ENCODE measurements at regions not wholly inside any gene's neighbourhood (a gene's known extent, or its start where the extent isn't known, plus 50 kb on each side); places are given as distances from the start of the nearest gene placed in this dataset.

GRCh38 chr20:6502219-6502618 is 265.3 kb upstream of the BMP2 start (continued):
- TF ChIP-seq IRF1 (CRISPR knock-in tag; IDR thresholded peaks at IDR 0.05) (no peak), ZNF121 (CRISPR knock-in tag; IDR thresholded peaks at IDR 0.05) (no peak), CREM (CRISPR knock-in tag; IDR thresholded peaks at IDR 0.05) (no peak), ELF4 (CRISPR knock-in tag; IDR thresholded peaks at IDR 0.05; ENCODE audit: low read depth) (no peak), ARID4B (CRISPR knock-in tag; IDR thresholded peaks at IDR 0.05; ENCODE audit: borderline replicate concordance) (no peak), ZMAT4 (CRISPR knock-in tag; IDR thresholded peaks at IDR 0.05) (no peak), RORB (CRISPR knock-in tag; IDR thresholded peaks at IDR 0.05) (no peak), HMGXB4 (CRISPR knock-in tag; IDR thresholded peaks at IDR 0.05) (no peak), ZNF425 (CRISPR knock-in tag; conservative IDR thresholded peaks at IDR 0.05) (no peak), FOXP1 (CRISPR knock-in tag; IDR thresholded peaks at IDR 0.05; ENCODE audit: borderline replicate concordance) (no peak), RELA (CRISPR knock-in tag; IDR thresholded peaks at IDR 0.05; ENCODE audit: borderline replicate concordance) (no peak), CDX4 (CRISPR knock-in tag; IDR thresholded peaks at IDR 0.05; ENCODE audit: borderline replicate concordance) (no peak)

- ChIA-PET POLR2A (no interaction called here), CTCF (no interaction called here)
- no peak for DNase-seq (ENCODE audit: low spot score)
- ATAC-seq = no peak
- H3K9me3 Mint-ChIP-seq = peaks cover 11% of the 10 kb centered on the region
- no peaks in the 10 kb centered on the region for H3K27me3 Mint-ChIP-seq (ENCODE audit: low read depth)
- no peaks in the 10 kb centered on the region; the same call in 1 of the 2 replicates for H3K36me3 Mint-ChIP-seq
- H3K27ac Mint-ChIP-seq = no peak overlapping the region
- H3K4me1 Mint-ChIP-seq = no peaks in the 10 kb centered on the region
- no peak overlapping the region for H3K4me3 Mint-ChIP-seq
- TF ChIP-seq SMAD4 (CRISPR knock-in tag; IDR thresholded peaks at IDR 0.05) (no peak), FOXK1 (CRISPR knock-in tag; IDR thresholded peaks at IDR 0.05) (no peak), PRRX2 (CRISPR knock-in tag; IDR thresholded peaks at IDR 0.05) (no peak), CREM (CRISPR knock-in tag; IDR thresholded peaks at IDR 0.05) (no peak), JUN (CRISPR knock-in tag; IDR thresholded peaks at IDR 0.05) (no peak), RELA (CRISPR knock-in tag; IDR thresholded peaks at IDR 0.05; ENCODE audit: borderline replicate concordance) (no peak), ZNF396 (CRISPR knock-in tag; IDR thresholded peaks at IDR 0.05; ENCODE audit: borderline replicate concordance) (no peak), EMX1 (CRISPR knock-in tag; IDR thresholded peaks at IDR 0.05) (no peak), AFF4 (CRISPR knock-in tag; IDR thresholded peaks at IDR 0.05; ENCODE audit: borderline replicate concordance) (no peak), OVOL2 (CRISPR knock-in tag; IDR thresholded peaks at IDR 0.05; ENCODE audit: borderline replicate concordance) (no peak)
Observed at GRCh38 chr20:6501061-6501460, 266.4 kb upstream of the BMP2 start.
